Prostate gland (tissue), 2 donors: ENCODE measurements at regions not wholly inside any gene's neighbourhood (a gene's known extent, or its start where the extent isn't known, plus 50 kb on each side); places are given as distances from the start of the nearest gene placed in this dataset.

Experiments
- CTCF ChIP-seq, 4 experiments: fragments of 200-600 bp in 2 of 4; fragments of 450-650 bp in 2 of 4; sonication (generic) in 2 of 4; IDR thresholded peaks; 1 replicate in 3 of 4; 2 replicates in 1 of 4; pipeline ENCODE4 v1.5.1; 2016 to 2019; ENCODE audit warnings: antibody characterized with exemption in 4 of 4, mild to moderate bottlenecking in 2 of 4, moderate library complexity in 2 of 4
- POLR2AphosphoS5 ChIP-seq: sonication (generic); formaldehyde crosslinking; IDR thresholded peaks from one replicate; pipeline ENCODE4 v1.6.1; 2017; ENCODE audit warnings: antibody characterized with exemption

- TF ChIP-seq CTCF (IDR thresholded peaks at IDR 0.05) (no peak), POLR2AphosphoS5 (no peak)
Measured at GRCh38 chr2:160581448-160581847, 87.8 kb upstream of the RBMS1 start.
